HCT116 (cell line): ENCODE measurements at regions not wholly inside any gene's neighbourhood (a gene's known extent, or its start where the extent isn't known, plus 50 kb on each side); places are given as distances from the start of the nearest gene placed in this dataset.

ENCODE experiments used
- ATAC-seq: fragments of 200-7000 bp; cut with Tn5 transposase; 2 replicates; pipeline ENCODE4 v1.9.1; 2020; ENCODE audit warnings: mild to moderate bottlenecking, moderate library complexity
- BruUV-seq: library from RNA; stranded (reverse); fragments of 400-500 nt; replicated peaks from 2 replicates; lab custom pipeline; 2021; lab: Mats Ljungman, UMichigan
- CTCF ChIA-PET: fragments of 300-600 bp; sonication (Branson Sonifier 250); formaldehyde crosslinking; loops from one replicate; lab custom pipeline; 2021; ENCODE audit warnings: antibody characterized with exemption; lab: Charles Lee
- POLR2A ChIA-PET: fragments of 300-600, 350-600 bp; sonication (Branson Sonifier 250); formaldehyde crosslinking; loops from one replicate; lab custom pipeline; 2021; ENCODE audit warnings: antibody characterized with exemption; lab: Charles Lee
- RAD21 ChIA-PET, 2 experiments: fragments of 300-600 bp; sonication (Branson Sonifier 250); formaldehyde crosslinking; loops; one replicate each; lab custom pipeline; 2023; ENCODE audit warnings: low total read pairs in 2 of 2; ENCODE audit not compliant: uncharacterized antibody in 2 of 2, unreplicated experiment in 2 of 2, low non-redundant PET in 1 of 2; lab: Charles Lee
- DNase-seq: peaks from one replicate; pipeline ENCODE4 v3.0.0-alpha.2; 2010; ENCODE audit warnings: low read depth, low spot score
- H2AFZ ChIP-seq: fragments of 200-600 bp; shearing (Covaris generic), sonication (generic); 2 replicates; pipeline ENCODE4 v1.6.1; 2017; ENCODE audit warnings: low read depth, mixed run types, mixed read lengths, antibody characterized with exemption, low read length; ENCODE audit not compliant: poor library complexity, severe bottlenecking
- H3K27ac ChIP-seq: 2 replicates; pipeline ENCODE4 v1.5.1; 2012; ENCODE audit warnings: low read depth, low read length
- H3K27me3 ChIP-seq: fragments of 200-600 bp; sonication (generic); 2 replicates; pipeline ENCODE4 v1.6.1; 2016; ENCODE audit warnings: mixed run types, low read length, mixed read lengths; ENCODE audit not compliant: insufficient read depth
- H3K36me3 ChIP-seq, 2 experiments: fragments of 200-500 bp in 1 of 2; fragments of 200-600 bp in 1 of 2; sonication (Bioruptor generic) in 1 of 2; sonication (generic) in 1 of 2; 2 replicates each; pipeline versions ENCODE4 v1.5.1 to v1.6.1; 2014 to 2016; ENCODE audit warnings: low read length in 2 of 2, inconsistent platforms in 1 of 2, mixed read lengths in 1 of 2, mixed run types in 1 of 2; ENCODE audit not compliant: insufficient read depth in 2 of 2, control insufficient read depth in 1 of 2
- H3K4me1 ChIP-seq, 2 experiments: fragments of 200-600 bp in 1 of 2; sonication (generic) in 1 of 2; 2 replicates each; pipeline versions ENCODE4 v1.5.1 to v1.6.1; 2012 to 2017; ENCODE audit warnings: low read length in 2 of 2, inconsistent platforms in 1 of 2, mild to moderate bottlenecking in 1 of 2, mixed read lengths in 1 of 2, mixed run types in 1 of 2, moderate library complexity in 1 of 2; ENCODE audit not compliant: insufficient read depth in 2 of 2, control insufficient read depth in 1 of 2
- H3K4me2 ChIP-seq: fragments of 200-600 bp; sonication (generic); 2 replicates; pipeline ENCODE4 v1.6.1; 2017; ENCODE audit warnings: mixed run types, low read length, mixed read lengths
- H3K4me3 ChIP-seq, 2 experiments: fragments of 200-600 bp in 1 of 2; sonication (generic) in 1 of 2; replicated peaks in 1 of 2; 2 replicates each; pipeline ENCODE4 v1.5.1; 2011 to 2016; ENCODE audit warnings: low read length in 2 of 2, control low read depth in 1 of 2, low read depth in 1 of 2, mild to moderate bottlenecking in 1 of 2, mixed read lengths in 1 of 2, mixed run types in 1 of 2
- H3K79me2 ChIP-seq: fragments of 200-600 bp; sonication (generic); 2 replicates; pipeline ENCODE4 v1.6.1; 2017; ENCODE audit warnings: mild to moderate bottlenecking, mixed run types, low read length, moderate library complexity, mixed read lengths; ENCODE audit not compliant: insufficient read depth
- H3K9ac ChIP-seq: fragments of 200-600 bp; sonication (generic); 2 replicates; pipeline ENCODE4 v1.6.1; 2016; ENCODE audit warnings: low read length, mixed read lengths
- H3K9me2 ChIP-seq: fragments of 200-600 bp; sonication (generic), shearing (Covaris generic); 2 replicates; pipeline ENCODE4 v1.6.1; 2017; ENCODE audit warnings: mixed run types, mild to moderate bottlenecking, moderate library complexity; ENCODE audit not compliant: insufficient read depth
- H3K9me3 ChIP-seq, 2 experiments: fragments of 200-500 bp in 1 of 2; fragments of 200-600 bp in 1 of 2; sonication (Bioruptor generic) in 1 of 2; sonication (generic) in 1 of 2; 2 replicates each; pipeline ENCODE4 v1.6.1; 2014 to 2017; ENCODE audit warnings: low read length in 2 of 2, mixed read lengths in 2 of 2, inconsistent platforms in 1 of 2, low read depth in 1 of 2, mild to moderate bottlenecking in 1 of 2, mixed run types in 1 of 2, moderate library complexity in 1 of 2; ENCODE audit not compliant: control insufficient read depth in 1 of 2, insufficient read depth in 1 of 2
- H4K20me1 ChIP-seq: fragments of 200-600 bp; sonication (generic), shearing (Covaris generic); 2 replicates; pipeline ENCODE4 v1.6.1; 2017; ENCODE audit warnings: mixed run types, mild to moderate bottlenecking, moderate library complexity; ENCODE audit not compliant: insufficient read depth
- EZH2 ChIP-seq: fragments of 200-600 bp; sonication (generic); IDR thresholded peaks from 2 replicates; pipeline ENCODE4 v1.6.1; 2017; ENCODE audit warnings: antibody characterized with exemption, mixed run types
- FOSL1 ChIP-seq: IDR thresholded peaks from 2 replicates; pipeline ENCODE4 v1.6.1; 2012; ENCODE audit warnings: low read depth
- MAX ChIP-seq: IDR thresholded peaks from 2 replicates; pipeline ENCODE4 v1.6.1; 2012
- POLR2A ChIP-seq: IDR thresholded peaks from 2 replicates; pipeline ENCODE4 v1.7.0; 2011; ENCODE audit warnings: borderline replicate concordance; ENCODE audit not compliant: insufficient read depth, insufficient read length; ENCODE audit errors: extremely low read depth
- intact Hi-C: fragments of 100-400 bp; cut with micrococcal nuclease; formaldehyde crosslinking; loops from 2 replicates; pipeline ENCODE4 v1.10.0; 2022
- TF ChIP-seq, protein P1 (sequence below): IDR thresholded peaks from 2 replicates; pipeline ENCODE4 v1.6.1; 2012; ENCODE audit warnings: low read depth
- TF ChIP-seq, protein P2 (sequence below), 3 experiments: fragments of 200-600 bp in 1 of 3; sonication (generic) in 1 of 3; IDR thresholded peaks in 2 of 3; conservative IDR thresholded peaks in 1 of 3; 2 replicates each; pipeline ENCODE4 v1.5.1; 2012 to 2017; ENCODE audit warnings: low read depth in 2 of 3, low read length in 2 of 3, antibody characterized with exemption in 1 of 3, borderline replicate concordance in 1 of 3, control low read depth in 1 of 3, mild to moderate bottlenecking in 1 of 3, mixed read lengths in 1 of 3, mixed run types in 1 of 3, moderate library complexity in 1 of 3; ENCODE audit not compliant: insufficient read depth in 1 of 3

GRCh38 chr14:97571201-97571600 lies 774.0 kb downstream of the VRK1 start (continued):
- TF ChIP-seq, protein P1, sequence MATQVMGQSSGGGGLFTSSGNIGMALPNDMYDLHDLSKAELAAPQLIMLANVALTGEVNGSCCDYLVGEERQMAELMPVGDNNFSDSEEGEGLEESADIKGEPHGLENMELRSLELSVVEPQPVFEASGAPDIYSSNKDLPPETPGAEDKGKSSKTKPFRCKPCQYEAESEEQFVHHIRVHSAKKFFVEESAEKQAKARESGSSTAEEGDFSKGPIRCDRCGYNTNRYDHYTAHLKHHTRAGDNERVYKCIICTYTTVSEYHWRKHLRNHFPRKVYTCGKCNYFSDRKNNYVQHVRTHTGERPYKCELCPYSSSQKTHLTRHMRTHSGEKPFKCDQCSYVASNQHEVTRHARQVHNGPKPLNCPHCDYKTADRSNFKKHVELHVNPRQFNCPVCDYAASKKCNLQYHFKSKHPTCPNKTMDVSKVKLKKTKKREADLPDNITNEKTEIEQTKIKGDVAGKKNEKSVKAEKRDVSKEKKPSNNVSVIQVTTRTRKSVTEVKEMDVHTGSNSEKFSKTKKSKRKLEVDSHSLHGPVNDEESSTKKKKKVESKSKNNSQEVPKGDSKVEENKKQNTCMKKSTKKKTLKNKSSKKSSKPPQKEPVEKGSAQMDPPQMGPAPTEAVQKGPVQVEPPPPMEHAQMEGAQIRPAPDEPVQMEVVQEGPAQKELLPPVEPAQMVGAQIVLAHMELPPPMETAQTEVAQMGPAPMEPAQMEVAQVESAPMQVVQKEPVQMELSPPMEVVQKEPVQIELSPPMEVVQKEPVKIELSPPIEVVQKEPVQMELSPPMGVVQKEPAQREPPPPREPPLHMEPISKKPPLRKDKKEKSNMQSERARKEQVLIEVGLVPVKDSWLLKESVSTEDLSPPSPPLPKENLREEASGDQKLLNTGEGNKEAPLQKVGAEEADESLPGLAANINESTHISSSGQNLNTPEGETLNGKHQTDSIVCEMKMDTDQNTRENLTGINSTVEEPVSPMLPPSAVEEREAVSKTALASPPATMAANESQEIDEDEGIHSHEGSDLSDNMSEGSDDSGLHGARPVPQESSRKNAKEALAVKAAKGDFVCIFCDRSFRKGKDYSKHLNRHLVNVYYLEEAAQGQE = no peak
- TF ChIP-seq, protein P2, sequence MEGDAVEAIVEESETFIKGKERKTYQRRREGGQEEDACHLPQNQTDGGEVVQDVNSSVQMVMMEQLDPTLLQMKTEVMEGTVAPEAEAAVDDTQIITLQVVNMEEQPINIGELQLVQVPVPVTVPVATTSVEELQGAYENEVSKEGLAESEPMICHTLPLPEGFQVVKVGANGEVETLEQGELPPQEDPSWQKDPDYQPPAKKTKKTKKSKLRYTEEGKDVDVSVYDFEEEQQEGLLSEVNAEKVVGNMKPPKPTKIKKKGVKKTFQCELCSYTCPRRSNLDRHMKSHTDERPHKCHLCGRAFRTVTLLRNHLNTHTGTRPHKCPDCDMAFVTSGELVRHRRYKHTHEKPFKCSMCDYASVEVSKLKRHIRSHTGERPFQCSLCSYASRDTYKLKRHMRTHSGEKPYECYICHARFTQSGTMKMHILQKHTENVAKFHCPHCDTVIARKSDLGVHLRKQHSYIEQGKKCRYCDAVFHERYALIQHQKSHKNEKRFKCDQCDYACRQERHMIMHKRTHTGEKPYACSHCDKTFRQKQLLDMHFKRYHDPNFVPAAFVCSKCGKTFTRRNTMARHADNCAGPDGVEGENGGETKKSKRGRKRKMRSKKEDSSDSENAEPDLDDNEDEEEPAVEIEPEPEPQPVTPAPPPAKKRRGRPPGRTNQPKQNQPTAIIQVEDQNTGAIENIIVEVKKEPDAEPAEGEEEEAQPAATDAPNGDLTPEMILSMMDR (IDR thresholded peaks at IDR 0.05 in 2 of 3, conservative IDR thresholded peaks at IDR 0.05 in 1 of 3; ENCODE audit: borderline replicate concordance in 1 of 3, insufficient read depth in 1 of 3, low read depth in 2 of 3, low read length in 2 of 3) = no peak
- TF ChIP-seq POLR2A (no peak), EZH2 (no peak)

GRCh38 chr14:97571866-97572555 lies 774.8 kb downstream of the VRK1 start:
- DNase-seq (no peak), ATAC-seq (no peak)
- intact Hi-C loops = no loop called here
- peaks cover 6% of the 10 kb centered on the region; the same call in 1 of the 2 replicates for H3K27me3 ChIP-seq
- no peaks in the 10 kb centered on the region for H3K4me1 ChIP-seq
- no peaks in the 10 kb centered on the region for H3K9me3 ChIP-seq
- H3K4me2 ChIP-seq = no peak overlapping the region
- BruUV-seq = no TSS peak
- no peaks in the 10 kb centered on the region for H3K9me2 ChIP-seq
- H4K20me1 ChIP-seq = no peaks in the 10 kb centered on the region
- ChIA-PET POLR2A (no interaction called here), CTCF (no interaction called here), RAD21 (no interaction called here)
- H3K36me3 ChIP-seq = no peaks in the 10 kb centered on the region
- no peak overlapping the region for H3K4me3 ChIP-seq
- no peak overlapping the region for H3K27ac ChIP-seq
- H3K79me2 ChIP-seq = no peaks in the 10 kb centered on the region
- H2AFZ ChIP-seq = no peak overlapping the region
- TF ChIP-seq MAX (no peak), EZH2 (no peak), FOSL1 (no peak)
- no peak overlapping the region for H3K9ac ChIP-seq
